SU-DHL-6 (cell line): ENCODE measurements at regions not wholly inside any gene's neighbourhood (a gene's known extent, or its start where the extent isn't known, plus 50 kb on each side); places are given as distances from the start of the nearest gene placed in this dataset.

Source experiments
- H2AFZ ChIP-seq: fragments of 200-600 bp; sonication (generic); 2 replicates; pipeline ENCODE4 v1.6.1; 2014; ENCODE audit warnings: low read depth, mild to moderate bottlenecking, moderate library complexity, mixed read lengths, antibody characterized with exemption, low read length; ENCODE audit not compliant: severe bottlenecking
- H3F3A ChIP-seq: fragments of 200-600 bp; shearing (Covaris generic); 2 replicates; pipeline ENCODE4 v1.6.0; 2016; ENCODE audit warnings: antibody characterized with exemption, mild to moderate bottlenecking; ENCODE audit not compliant: insufficient read depth
- H3K27ac ChIP-seq: fragments of 200-600 bp; sonication (generic); 2 replicates; pipeline ENCODE4 v1.5.1; 2016; ENCODE audit warnings: low read depth, mild to moderate bottlenecking, low read length, moderate library complexity, mixed read lengths
- H3K27me3 ChIP-seq: fragments of 200-600 bp; sonication (generic), shearing (Covaris generic); 2 replicates; pipeline ENCODE4 v1.6.0; 2014; ENCODE audit warnings: mild to moderate bottlenecking, low read length
- H3K36me3 ChIP-seq: fragments of 200-600 bp; sonication (generic); 2 replicates; pipeline ENCODE4 v1.6.1; 2014; ENCODE audit warnings: mild to moderate bottlenecking, low read length, mixed read lengths
- H3K4me2 ChIP-seq: fragments of 300-600, 200-600 bp; shearing (Covaris generic), sonication (generic); 2 replicates; pipeline ENCODE4 v1.6.0; 2014; ENCODE audit warnings: low read length, low read depth, mild to moderate bottlenecking; ENCODE audit not compliant: poor library complexity, severe bottlenecking
- H3K4me3 ChIP-seq: fragments of 200-600 bp; sonication (generic); 2 replicates; pipeline ENCODE4 v1.5.1; 2014; ENCODE audit warnings: antibody characterized with exemption, low read length, mild to moderate bottlenecking, mixed read lengths; ENCODE audit not compliant: insufficient read depth, poor library complexity, severe bottlenecking
- H3K79me2 ChIP-seq: fragments of 200-600 bp; sonication (generic); 2 replicates; pipeline ENCODE4 v1.6.1; 2014; ENCODE audit warnings: mild to moderate bottlenecking, low read length, moderate library complexity; ENCODE audit not compliant: insufficient read depth
- H3K9ac ChIP-seq: fragments of 200-600 bp; sonication (generic); 2 replicates; pipeline ENCODE4 v1.7.0; 2014; ENCODE audit warnings: mild to moderate bottlenecking, low read length
- H3K9me2 ChIP-seq: fragments of 200-600 bp; sonication (generic); replicated peaks from 2 replicates; pipeline ENCODE4 v1.6.1; 2014; ENCODE audit warnings: low read length; ENCODE audit not compliant: insufficient read depth
- H3K9me3 ChIP-seq: fragments of 200-600 bp; sonication (generic); 2 replicates; pipeline ENCODE4 v1.6.1; 2014; ENCODE audit warnings: low read length, mixed read lengths; ENCODE audit not compliant: insufficient read depth
- H4K20me1 ChIP-seq: fragments of 200-600 bp; sonication (generic); 2 replicates; pipeline ENCODE4 v1.6.1; 2014; ENCODE audit warnings: low read depth, mild to moderate bottlenecking, antibody characterized with exemption, low read length, moderate library complexity, mixed read lengths
- EZH2phosphoT487 ChIP-seq: fragments of 200-600 bp; sonication (generic), shearing (Covaris generic); conservative IDR thresholded peaks from 2 replicates; pipeline ENCODE4 v1.6.1; 2018; ENCODE audit warnings: mild to moderate bottlenecking, antibody characterized with exemption, low read length, moderate library complexity, mixed read lengths
- TF ChIP-seq, protein P1 (sequence below): fragments of 200-600 bp; sonication (generic); IDR thresholded peaks from one replicate; pipeline ENCODE4 v1.5.1; 2017; ENCODE audit warnings: antibody characterized with exemption, mild to moderate bottlenecking, low read length, moderate library complexity; ENCODE audit not compliant: insufficient read depth, poor library complexity, severe bottlenecking

DNA sequence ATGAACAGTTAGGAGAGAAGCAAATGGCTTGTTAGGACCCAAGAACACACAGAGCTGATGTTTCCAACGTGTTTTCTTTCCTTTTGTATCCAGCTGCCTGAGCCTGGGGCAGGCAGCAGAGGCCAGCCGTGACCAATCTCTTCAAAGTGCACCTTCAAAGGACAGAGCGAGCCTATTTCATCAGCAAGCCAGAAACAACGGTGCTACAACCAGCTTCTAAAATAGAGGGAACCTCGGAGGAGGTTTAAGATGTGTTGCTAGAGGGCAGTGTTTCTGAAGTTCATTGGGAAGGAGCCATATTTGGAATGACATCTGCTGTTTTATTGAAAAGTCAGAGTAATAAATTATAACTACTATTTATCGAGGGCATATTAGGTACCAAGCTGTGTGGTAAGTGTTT is 56.2 kb upstream of the RFC3 start:
- Histone ChIP-seq H3F3A (peaks cover 27% of the 10 kb centered on the region; the same call in 1 of the 2 replicates), H4K20me1 (no peaks in the 10 kb centered on the region), H3K27ac (peak overlapping the region; percentile 49), H3K79me2 (no peaks in the 10 kb centered on the region), H3K9ac (peak overlapping the region; percentile 35; the same call in 1 of the 2 replicates), H3K4me2 (peak overlapping the region; percentile 22), H3K27me3 (no peaks in the 10 kb centered on the region), H3K36me3 (no peaks in the 10 kb centered on the region), H3K4me3 (no peak overlapping the region), H3K9me2 (no peaks in the 10 kb centered on the region), H3K9me3 (no peaks in the 10 kb centered on the region), H2AFZ (peak overlapping the region; percentile 83)
- TF ChIP-seq, protein P1, sequence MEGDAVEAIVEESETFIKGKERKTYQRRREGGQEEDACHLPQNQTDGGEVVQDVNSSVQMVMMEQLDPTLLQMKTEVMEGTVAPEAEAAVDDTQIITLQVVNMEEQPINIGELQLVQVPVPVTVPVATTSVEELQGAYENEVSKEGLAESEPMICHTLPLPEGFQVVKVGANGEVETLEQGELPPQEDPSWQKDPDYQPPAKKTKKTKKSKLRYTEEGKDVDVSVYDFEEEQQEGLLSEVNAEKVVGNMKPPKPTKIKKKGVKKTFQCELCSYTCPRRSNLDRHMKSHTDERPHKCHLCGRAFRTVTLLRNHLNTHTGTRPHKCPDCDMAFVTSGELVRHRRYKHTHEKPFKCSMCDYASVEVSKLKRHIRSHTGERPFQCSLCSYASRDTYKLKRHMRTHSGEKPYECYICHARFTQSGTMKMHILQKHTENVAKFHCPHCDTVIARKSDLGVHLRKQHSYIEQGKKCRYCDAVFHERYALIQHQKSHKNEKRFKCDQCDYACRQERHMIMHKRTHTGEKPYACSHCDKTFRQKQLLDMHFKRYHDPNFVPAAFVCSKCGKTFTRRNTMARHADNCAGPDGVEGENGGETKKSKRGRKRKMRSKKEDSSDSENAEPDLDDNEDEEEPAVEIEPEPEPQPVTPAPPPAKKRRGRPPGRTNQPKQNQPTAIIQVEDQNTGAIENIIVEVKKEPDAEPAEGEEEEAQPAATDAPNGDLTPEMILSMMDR, result peak; percentile 46
- TF ChIP-seq EZH2phosphoT487, result no peak

DNA sequence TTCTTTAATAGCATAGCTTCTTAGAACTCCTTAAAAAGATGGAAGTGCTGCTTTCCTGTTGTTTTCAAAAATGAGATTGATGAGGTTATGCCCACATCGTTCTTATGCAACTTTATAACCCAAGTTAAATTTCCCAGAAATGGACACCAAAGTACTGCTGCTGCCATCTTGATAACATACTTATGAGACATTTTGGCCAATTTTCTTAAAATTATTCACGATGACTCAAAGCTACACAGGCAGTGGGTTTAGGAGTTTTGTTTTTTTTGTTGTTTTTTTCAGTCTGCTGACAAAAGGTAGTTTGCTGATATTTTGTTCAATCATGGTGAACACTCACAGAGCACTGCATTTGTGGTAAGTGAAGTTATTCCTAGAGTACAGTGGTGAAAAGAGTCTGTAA is 54.9 kb upstream of the RFC3 start:
- H2AFZ ChIP-seq, result no peak overlapping the region
- TF ChIP-seq, protein P1, result no peak
- no peak for TF ChIP-seq EZH2phosphoT487
- no peaks in the 10 kb centered on the region for H3K36me3 ChIP-seq
- no peak overlapping the region for H3K27ac ChIP-seq
- no peaks in the 10 kb centered on the region for H3K9me3 ChIP-seq
- peaks cover 24% of the 10 kb centered on the region; the same call in 1 of the 2 replicates for H3F3A ChIP-seq
- no peak overlapping the region for H3K4me3 ChIP-seq
- H3K9me2 ChIP-seq, result no peaks in the 10 kb centered on the region
- H3K4me2 ChIP-seq, result no peak overlapping the region
- no peak overlapping the region for H3K9ac ChIP-seq
- no peaks in the 10 kb centered on the region for H4K20me1 ChIP-seq
- H3K79me2 ChIP-seq, result no peaks in the 10 kb centered on the region
- H3K27me3 ChIP-seq, result no peaks in the 10 kb centered on the region

DNA sequence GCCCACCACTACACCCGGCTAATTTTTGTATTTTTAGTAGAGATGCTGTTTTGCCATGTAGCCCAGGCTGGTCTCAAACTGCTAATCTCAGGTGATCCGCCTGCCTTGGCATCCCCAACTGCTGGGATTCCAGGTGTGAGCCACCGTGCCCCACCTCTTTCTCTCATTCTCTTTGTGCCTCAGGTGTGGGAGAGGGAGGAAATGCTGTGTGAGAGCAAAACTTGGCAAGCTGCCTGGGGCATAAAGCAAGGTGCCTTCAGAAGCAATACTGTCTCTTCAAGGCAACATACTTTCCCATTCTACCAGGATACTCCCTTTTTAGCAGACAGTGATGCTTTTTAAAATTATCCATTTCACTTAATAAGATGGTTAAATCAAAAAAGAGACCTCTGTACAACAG is 53.2 kb upstream of the RFC3 start:
- H3K36me3 ChIP-seq, result no peaks in the 10 kb centered on the region
- no peaks in the 10 kb centered on the region for H3K9me2 ChIP-seq
- H3K79me2 ChIP-seq, result no peaks in the 10 kb centered on the region
- H3K9ac ChIP-seq, result no peak overlapping the region
- H3F3A ChIP-seq, result peaks cover 19% of the 10 kb centered on the region; the same call in 1 of the 2 replicates
- TF ChIP-seq, protein P1, result no peak
- no peak for TF ChIP-seq EZH2phosphoT487
- H3K4me2 ChIP-seq, result no peak overlapping the region
- H3K27ac ChIP-seq, result no peak overlapping the region
- H3K4me3 ChIP-seq, result no peak overlapping the region
- H3K9me3 ChIP-seq, result no peaks in the 10 kb centered on the region
- no peaks in the 10 kb centered on the region for H3K27me3 ChIP-seq
- H4K20me1 ChIP-seq, result no peaks in the 10 kb centered on the region
- H2AFZ ChIP-seq, result no peak overlapping the region
